Epithelial cell of esophagus (primary cell): ENCODE measurements at regions not wholly inside any gene's neighbourhood (a gene's known extent, or its start where the extent isn't known, plus 50 kb on each side); places are given as distances from the start of the nearest gene placed in this dataset.

Source experiments
- DNase-seq: peaks from one replicate; pipeline ENCODE4 v3.0.0; 2010; ENCODE audit warnings: low read depth
- H3K4me3 ChIP-seq: 2 replicates; pipeline ENCODE4 v1.5.1; 2011; ENCODE audit warnings: mild to moderate bottlenecking, low read length, control low read depth
- CTCF ChIP-seq: IDR thresholded peaks from 2 replicates; pipeline ENCODE4 v1.5.1; 2011; ENCODE audit warnings: low read depth, mild to moderate bottlenecking, low read length, control low read depth, inconsistent platforms; ENCODE audit not compliant: insufficient read depth; ENCODE audit errors: missing control alignments

- H3K4me3 ChIP-seq, result no peak overlapping the region
- TF ChIP-seq CTCF, result no peak
- DNase-seq, result peak; percentile 54
These were observed 88.6 kb downstream of the MPP7 start for GRCh38 chr10:28214219-28214618.

GRCh38 chr10:28211759-28212158 lies 91.1 kb downstream of the MPP7 start:
- no peak for TF ChIP-seq CTCF
- H3K4me3 ChIP-seq, result no peak overlapping the region
- DNase-seq, result no peak

- no peak for TF ChIP-seq CTCF
- DNase-seq, result no peak
- no peak overlapping the region for H3K4me3 ChIP-seq
These were observed 95.1 kb downstream of the MPP7 start for GRCh38 chr10:28207799-28208198.

GRCh38 chr10:28202941-28203352 lies 99.9 kb downstream of the MPP7 start:
- H3K4me3 ChIP-seq, result no peak overlapping the region
- DNase-seq, result no peak
- TF ChIP-seq CTCF, result no peak

- TF ChIP-seq CTCF, result no peak
- DNase-seq, result no peak
- no peak overlapping the region for H3K4me3 ChIP-seq
These were observed 101.2 kb downstream of the MPP7 start for GRCh38 chr10:28201410-28202400.

GRCh38 chr10:28200775-28201174 lies 102.1 kb downstream of the MPP7 start:
- H3K4me3 ChIP-seq, result no peak overlapping the region
- DNase-seq, result no peak
- TF ChIP-seq CTCF, result no peak
